Trophoblast cell (in vitro differentiated cells and primary cell): ENCODE measurements at regions not wholly inside any gene's neighbourhood (a gene's known extent, or its start where the extent isn't known, plus 50 kb on each side); places are given as distances from the start of the nearest gene placed in this dataset.
"Not testable (repeated sequence)": the region's sequence is repeated elsewhere in the genome, so short reads cannot be mapped to it uniquely, and the experiment has no call there.

Experiments
- DNase-seq, 2 donors: peaks; one replicate each; pipeline ENCODE4 v3.0.0-alpha.2; 2016
- H2AFZ ChIP-seq: 2 replicates; pipeline ENCODE4 v1.6.1; 2013; ENCODE audit warnings: low read length, moderate library complexity, mild to moderate bottlenecking; ENCODE audit not compliant: insufficient read depth, poor library complexity
- H2AK5ac ChIP-seq: 2 replicates; pipeline ENCODE4 v1.6.1; 2013; ENCODE audit warnings: mild to moderate bottlenecking, low read length
- H2BK120ac ChIP-seq: 2 replicates; pipeline ENCODE4 v1.6.1; 2013; ENCODE audit warnings: low read length, mild to moderate bottlenecking, moderate library complexity; ENCODE audit not compliant: insufficient read depth, poor library complexity
- H2BK12ac ChIP-seq: 2 replicates; pipeline ENCODE4 v1.6.1; 2013; ENCODE audit warnings: mild to moderate bottlenecking, low read length, moderate library complexity
- H2BK5ac ChIP-seq: 2 replicates; pipeline ENCODE4 v1.6.1; 2013; ENCODE audit warnings: low read length, low read depth, moderate library complexity, mild to moderate bottlenecking; ENCODE audit not compliant: poor library complexity
- H3K14ac ChIP-seq: 2 replicates; pipeline ENCODE4 v1.6.1; 2013; ENCODE audit warnings: mild to moderate bottlenecking, low read length
- H3K18ac ChIP-seq: 2 replicates; pipeline ENCODE4 v1.6.1; 2013; ENCODE audit warnings: mild to moderate bottlenecking, low read length
- H3K23ac ChIP-seq: 2 replicates; pipeline ENCODE4 v1.6.1; 2013; ENCODE audit warnings: low read length
- H3K27ac ChIP-seq: 2 replicates; pipeline ENCODE4 v1.5.1; 2013; ENCODE audit warnings: low read depth, mild to moderate bottlenecking, inconsistent platforms, low read length, moderate library complexity
- H3K27me3 ChIP-seq: 2 replicates; pipeline ENCODE4 v1.6.1; 2013; ENCODE audit warnings: inconsistent platforms, mild to moderate bottlenecking, low read length, moderate library complexity; ENCODE audit not compliant: insufficient read depth
- H3K36me3 ChIP-seq, 2 experiments: 1 replicate in 1 of 2; 2 replicates in 1 of 2; pipeline ENCODE4 v1.6.1; 2013; ENCODE audit warnings: low read length in 2 of 2, mild to moderate bottlenecking in 2 of 2, moderate library complexity in 1 of 2; ENCODE audit not compliant: insufficient read depth in 2 of 2, control insufficient read depth in 1 of 2
- H3K4ac ChIP-seq: 2 replicates; pipeline ENCODE4 v1.6.1; 2013; ENCODE audit warnings: low read depth, mild to moderate bottlenecking, low read length, moderate library complexity
- H3K4me1 ChIP-seq, 2 experiments: 1 replicate in 1 of 2; 2 replicates in 1 of 2; pipeline ENCODE4 v1.6.1; 2013; ENCODE audit warnings: low read length in 2 of 2, mild to moderate bottlenecking in 2 of 2, moderate library complexity in 1 of 2; ENCODE audit not compliant: insufficient read depth in 2 of 2, control insufficient read depth in 1 of 2
- H3K4me2 ChIP-seq: 2 replicates; pipeline ENCODE4 v1.6.1; 2013; ENCODE audit warnings: inconsistent platforms, mild to moderate bottlenecking, low read length, moderate library complexity
- H3K4me3 ChIP-seq: 2 replicates; pipeline ENCODE4 v1.5.1; 2013; ENCODE audit warnings: mild to moderate bottlenecking, low read depth, low read length, inconsistent platforms
- H3K79me1 ChIP-seq: one replicate; pipeline ENCODE4 v1.6.1; 2013; ENCODE audit warnings: low read length
- H3K79me2 ChIP-seq: 2 replicates; pipeline ENCODE4 v1.6.1; 2013; ENCODE audit warnings: low read length, mild to moderate bottlenecking; ENCODE audit not compliant: control insufficient read depth, insufficient read depth, poor library complexity
- H3K9ac ChIP-seq: 2 replicates; pipeline ENCODE4 v1.6.1; 2013; ENCODE audit warnings: mild to moderate bottlenecking, low read length
- H3K9me3 ChIP-seq: 2 replicates; pipeline ENCODE4 v1.6.1; 2013; ENCODE audit warnings: low read depth, mild to moderate bottlenecking, control low read depth, inconsistent platforms, low read length; ENCODE audit not compliant: insufficient read depth
- H4K12ac ChIP-seq: 2 replicates; pipeline ENCODE4 v1.6.1; 2013; ENCODE audit warnings: low read depth, mild to moderate bottlenecking, low read length, moderate library complexity
- H4K8ac ChIP-seq: 2 replicates; pipeline ENCODE4 v1.6.1; 2013; ENCODE audit warnings: low read depth, mild to moderate bottlenecking, low read length, moderate library complexity
- H4K91ac ChIP-seq: one replicate; pipeline ENCODE4 v1.6.1; 2013; ENCODE audit warnings: low read depth, mild to moderate bottlenecking, low read length, moderate library complexity
- WGBS: extraction: QIAGEN DNeasy Blood & Tissue Kit; methylation state at CpG from one replicate; pipeline ENCODE4 v1.1.7; 2013; ENCODE audit warnings: missing lambda C conversion rate; ENCODE audit not compliant: insufficient read length, insufficient coverage; ENCODE audit errors: extremely low coverage; 5-methylcytosine and 5-hydroxymethylcytosine counted together

DNA sequence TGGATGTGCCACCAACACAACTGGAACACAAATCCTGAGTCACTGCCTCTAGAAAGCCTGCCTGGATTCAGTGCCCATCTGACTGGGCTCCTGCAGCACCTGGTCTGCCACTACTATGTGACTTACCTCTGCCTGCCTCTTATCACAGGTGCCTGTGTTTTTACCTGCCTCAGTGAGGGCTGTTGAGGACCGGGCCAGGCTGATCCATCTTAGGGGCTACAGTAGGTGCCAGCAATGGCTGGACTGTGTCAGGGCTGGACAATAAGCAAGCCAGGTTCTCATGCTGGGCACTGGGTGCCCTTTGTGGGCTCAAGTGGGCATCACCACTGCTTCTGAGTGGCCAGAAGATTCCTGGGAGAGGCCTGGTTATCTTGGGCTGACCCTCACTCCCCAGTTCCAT lies 948.6 kb upstream of the TPTE start:
- H3K9ac ChIP-seq, H3K79me2 ChIP-seq, H4K12ac ChIP-seq, H3K23ac ChIP-seq, H3K79me1 ChIP-seq, H2AFZ ChIP-seq, H3K9me3 ChIP-seq, H3K4me1 ChIP-seq, H2BK120ac ChIP-seq, H2BK5ac ChIP-seq, H3K14ac ChIP-seq, DNase-seq, H2BK12ac ChIP-seq, H3K36me3 ChIP-seq, H4K8ac ChIP-seq, H3K18ac ChIP-seq, H4K91ac ChIP-seq, H3K4me3 ChIP-seq, H3K27me3 ChIP-seq, H2AK5ac ChIP-seq, H3K4me2 ChIP-seq, H3K4ac ChIP-seq, H3K27ac ChIP-seq: not testable (repeated sequence)
- WGBS: no CpG with 5 or more reads among the region's 1 CpG

DNA sequence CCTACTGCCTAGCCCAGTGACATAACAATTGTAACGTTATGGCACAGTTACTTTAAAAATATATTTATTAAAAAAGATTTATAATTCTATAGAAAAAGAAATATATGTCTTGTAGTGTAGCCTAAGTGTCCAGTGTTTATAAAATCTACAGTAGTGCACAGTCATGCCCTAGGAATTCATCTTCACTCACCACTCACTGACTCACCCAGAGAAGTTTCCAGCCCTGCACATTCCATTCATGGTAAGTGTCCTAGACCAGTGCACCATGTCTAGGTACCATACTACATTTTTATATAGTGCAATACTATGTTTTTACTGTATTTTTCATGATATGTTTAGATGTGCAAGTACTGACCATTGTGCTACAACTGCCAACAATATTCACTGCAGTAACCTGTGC lies 947.9 kb upstream of the TPTE start:
- H3K79me1 ChIP-seq, H3K4me2 ChIP-seq, H4K91ac ChIP-seq, H3K4me3 ChIP-seq, H3K14ac ChIP-seq, DNase-seq, H3K23ac ChIP-seq, H2AFZ ChIP-seq, H2BK12ac ChIP-seq, H3K27ac ChIP-seq, H3K4me1 ChIP-seq, H3K9me3 ChIP-seq, H3K18ac ChIP-seq, H4K12ac ChIP-seq, H3K36me3 ChIP-seq, H2BK120ac ChIP-seq, H2AK5ac ChIP-seq, H2BK5ac ChIP-seq, H4K8ac ChIP-seq, H3K4ac ChIP-seq, H3K9ac ChIP-seq, H3K79me2 ChIP-seq, H3K27me3 ChIP-seq: not testable (repeated sequence)
- no CpG with 5 or more reads among the region's 1 CpG for WGBS

DNA sequence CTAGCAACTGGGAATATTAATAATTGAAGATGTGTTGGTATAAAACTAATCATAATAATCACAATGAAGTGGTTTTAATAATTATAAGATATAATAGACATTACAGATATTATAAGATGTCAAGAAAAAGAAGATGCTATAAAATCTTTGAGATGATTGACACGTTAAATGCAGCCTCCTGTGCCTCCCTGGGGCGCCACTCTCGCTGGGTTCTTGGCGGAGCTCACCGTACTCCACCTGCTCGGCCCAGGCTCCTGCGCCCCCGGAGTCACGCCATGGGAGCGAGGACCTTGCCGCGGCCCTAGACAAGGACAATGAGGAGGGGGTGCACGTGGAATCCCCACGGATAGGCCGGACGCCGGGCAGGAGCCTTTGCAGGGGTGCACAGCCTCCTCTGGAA lies 942.1 kb upstream of the TPTE start:
- not testable (repeated sequence) for H3K9ac ChIP-seq, H3K23ac ChIP-seq, H3K4me1 ChIP-seq, H2BK5ac ChIP-seq, H3K79me2 ChIP-seq, H2AFZ ChIP-seq, H2AK5ac ChIP-seq, H2BK12ac ChIP-seq, H4K8ac ChIP-seq, H3K14ac ChIP-seq, H3K4me2 ChIP-seq, DNase-seq, H3K4me3 ChIP-seq, H4K91ac ChIP-seq, H2BK120ac ChIP-seq, H3K79me1 ChIP-seq, H3K36me3 ChIP-seq, H3K18ac ChIP-seq, H3K9me3 ChIP-seq, H3K4ac ChIP-seq, H3K27ac ChIP-seq, H3K27me3 ChIP-seq, H4K12ac ChIP-seq
- no CpG with 5 or more reads among the region's 17 CpGs for WGBS

DNA sequence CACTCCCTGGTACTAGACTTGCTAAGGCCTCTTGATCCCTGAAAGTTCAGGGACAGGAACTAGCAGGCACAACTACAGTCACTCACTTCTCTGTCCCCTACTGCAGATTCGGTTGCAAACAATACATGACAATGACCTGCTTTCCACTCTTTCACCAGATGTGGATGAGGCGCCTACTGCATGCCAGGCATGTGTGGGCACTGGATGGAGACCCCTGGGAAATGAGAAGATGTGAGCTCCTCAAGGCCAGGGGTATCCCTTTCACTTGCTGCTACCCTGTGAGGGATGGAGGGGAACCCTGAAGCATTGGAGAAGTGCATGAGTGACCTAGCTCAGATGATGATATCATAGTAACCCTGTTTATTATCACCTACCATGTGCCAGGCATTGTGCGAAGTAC lies 933.4 kb upstream of the TPTE start:
- not testable (repeated sequence) for H3K27ac ChIP-seq, H3K4ac ChIP-seq
- WGBS: no CpG with 5 or more reads among the region's 3 CpGs

More for the DNA sequence above, 933.4 kb upstream of the TPTE start:
- H3K18ac ChIP-seq, H3K9me3 ChIP-seq, H3K79me1 ChIP-seq, H2BK120ac ChIP-seq, H4K8ac ChIP-seq, H2BK12ac ChIP-seq, H3K27me3 ChIP-seq, H3K14ac ChIP-seq, H4K12ac ChIP-seq, H3K36me3 ChIP-seq, H2AFZ ChIP-seq, H2AK5ac ChIP-seq, H3K79me2 ChIP-seq, H3K4me1 ChIP-seq, DNase-seq, H3K4me2 ChIP-seq, H2BK5ac ChIP-seq, H3K9ac ChIP-seq, H4K91ac ChIP-seq, H3K23ac ChIP-seq, H3K4me3 ChIP-seq: not testable (repeated sequence)
